ENCODE measurements at regions not wholly inside any gene's neighbourhood (a gene's known extent, or its start where the extent isn't known, plus 50 kb on each side); places are given as distances from the start of the nearest gene placed in this dataset.
A peak's percentile ranks its signal among the peaks of the same experiment; 100 is the strongest.

DNA sequence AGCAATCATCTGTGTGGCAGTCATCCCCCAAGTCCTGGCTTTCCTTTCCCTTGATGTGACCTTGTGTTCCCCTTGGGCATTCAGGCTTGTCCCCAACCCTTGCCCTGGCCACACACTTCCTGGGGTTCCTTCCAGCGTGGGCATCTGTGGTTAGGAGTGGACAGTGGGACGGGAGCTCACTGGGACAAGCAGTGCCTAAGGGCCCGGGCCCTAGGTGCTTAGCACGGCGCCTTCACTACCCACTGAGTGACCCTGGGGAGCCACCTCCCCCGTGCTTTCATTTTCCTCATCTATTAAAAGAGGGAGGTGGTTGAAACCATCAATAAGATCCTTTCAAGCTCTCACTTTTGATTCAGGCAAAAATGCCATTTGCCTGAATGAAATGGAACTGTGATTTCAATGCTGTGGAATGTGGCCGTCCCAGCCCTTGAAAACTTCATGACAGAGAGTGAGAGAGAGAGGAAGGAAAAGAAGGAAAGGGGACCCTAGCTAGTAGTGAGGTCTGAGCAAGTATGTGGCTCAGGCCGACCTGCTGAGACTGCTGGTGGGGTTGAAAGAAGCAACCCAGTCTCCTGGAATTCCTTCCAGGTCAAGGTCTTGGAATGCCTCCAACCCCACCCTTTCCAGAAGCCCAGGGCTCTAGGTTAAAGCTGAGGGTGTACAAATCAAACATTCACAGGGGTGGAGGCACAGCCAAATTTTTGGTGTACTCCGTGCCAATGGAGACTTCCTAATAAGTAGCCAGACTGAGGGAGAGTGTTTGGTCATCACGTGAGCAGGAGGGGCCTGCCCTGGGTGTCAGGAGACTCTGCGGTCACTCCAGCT is 302.9 kb downstream of the TLE3 start:
- Histone ChIP-seq H3K27me3 (ENCODE audit: control insufficient read depth, insufficient read depth, low read length) (peaks cover 5% of the 10 kb centered on the region), H3K27ac (ENCODE audit: low read depth, low read length) (peak overlapping the region; percentile 21), H3K4me3 (ENCODE audit: low read depth, low read length) (no peak overlapping the region), H3K9me3 (ENCODE audit: control insufficient read depth, insufficient read depth, low read length) (no peaks in the 10 kb centered on the region; the same call in 1 of the 2 replicates)
- CTCF ChIA-PET, result no interaction called here
- DNase-seq (ENCODE audit: low read depth, low spot score), result no peak
- POLR2A ChIA-PET, result no interaction called here
- TF ChIP-seq, protein P1, sequence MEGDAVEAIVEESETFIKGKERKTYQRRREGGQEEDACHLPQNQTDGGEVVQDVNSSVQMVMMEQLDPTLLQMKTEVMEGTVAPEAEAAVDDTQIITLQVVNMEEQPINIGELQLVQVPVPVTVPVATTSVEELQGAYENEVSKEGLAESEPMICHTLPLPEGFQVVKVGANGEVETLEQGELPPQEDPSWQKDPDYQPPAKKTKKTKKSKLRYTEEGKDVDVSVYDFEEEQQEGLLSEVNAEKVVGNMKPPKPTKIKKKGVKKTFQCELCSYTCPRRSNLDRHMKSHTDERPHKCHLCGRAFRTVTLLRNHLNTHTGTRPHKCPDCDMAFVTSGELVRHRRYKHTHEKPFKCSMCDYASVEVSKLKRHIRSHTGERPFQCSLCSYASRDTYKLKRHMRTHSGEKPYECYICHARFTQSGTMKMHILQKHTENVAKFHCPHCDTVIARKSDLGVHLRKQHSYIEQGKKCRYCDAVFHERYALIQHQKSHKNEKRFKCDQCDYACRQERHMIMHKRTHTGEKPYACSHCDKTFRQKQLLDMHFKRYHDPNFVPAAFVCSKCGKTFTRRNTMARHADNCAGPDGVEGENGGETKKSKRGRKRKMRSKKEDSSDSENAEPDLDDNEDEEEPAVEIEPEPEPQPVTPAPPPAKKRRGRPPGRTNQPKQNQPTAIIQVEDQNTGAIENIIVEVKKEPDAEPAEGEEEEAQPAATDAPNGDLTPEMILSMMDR (IDR thresholded peaks at IDR 0.05; ENCODE audit: low read depth, low read length), result no peak

- Histone ChIP-seq H3K4me3 (ENCODE audit: low read depth, low read length) (no peak overlapping the region), H3K27ac (ENCODE audit: low read depth, low read length) (no peak overlapping the region), H3K27me3 (ENCODE audit: control insufficient read depth, insufficient read depth, low read length) (peaks cover 3% of the 10 kb centered on the region), H3K9me3 (ENCODE audit: control insufficient read depth, insufficient read depth, low read length) (no peaks in the 10 kb centered on the region; the same call in 1 of the 2 replicates)
- TF ChIP-seq, protein P1 (IDR thresholded peaks at IDR 0.05; ENCODE audit: low read depth, low read length), result no peak
- CTCF ChIA-PET, result no interaction called here
- no peak for DNase-seq (ENCODE audit: low read depth, low spot score)
- POLR2A ChIA-PET, result interaction anchor here (0.6 kb wide), 1 partner anchor 271 kb away, joined by 3 read pairs; no protein-coding TSS in a partner anchor
Measured at GRCh38 chr15:69795601-69796000, 302.1 kb downstream of the TLE3 start.

- ChIA-PET CTCF (no interaction called here), POLR2A (no interaction called here)
- Histone ChIP-seq H3K9me3 (ENCODE audit: control insufficient read depth, insufficient read depth, low read length) (no peaks in the 10 kb centered on the region; the same call in 1 of the 2 replicates), H3K27ac (ENCODE audit: low read depth, low read length) (no peak overlapping the region), H3K27me3 (ENCODE audit: control insufficient read depth, insufficient read depth, low read length) (peaks cover 3% of the 10 kb centered on the region), H3K4me3 (ENCODE audit: low read depth, low read length) (no peak overlapping the region)
- TF ChIP-seq, protein P1 (IDR thresholded peaks at IDR 0.05; ENCODE audit: low read depth, low read length), result no peak
- DNase-seq (ENCODE audit: low read depth, low spot score), result no peak
Measured at GRCh38 chr15:69797051-69797595, 300.6 kb downstream of the TLE3 start.

- CTCF ChIA-PET, result no interaction called here
- H3K4me3 ChIP-seq (ENCODE audit: low read depth, low read length), result no peak overlapping the region
- POLR2A ChIA-PET, result no interaction called here
- DNase-seq (ENCODE audit: low read depth, low spot score), result no peak
- no peak overlapping the region for H3K27ac ChIP-seq (ENCODE audit: low read depth, low read length)
- TF ChIP-seq, protein P1 (IDR thresholded peaks at IDR 0.05; ENCODE audit: low read depth, low read length), result no peak
- H3K9me3 ChIP-seq (ENCODE audit: control insufficient read depth, insufficient read depth, low read length), result no peaks in the 10 kb centered on the region; the same call in 1 of the 2 replicates
- peaks cover 3% of the 10 kb centered on the region for H3K27me3 ChIP-seq (ENCODE audit: control insufficient read depth, insufficient read depth, low read length)
Measured at GRCh38 chr15:69797615-69798014, 300.1 kb downstream of the TLE3 start.

Data from AG04450 (cell line).